ENCODE measurements at regions not wholly inside any gene's neighbourhood (a gene's known extent, or its start where the extent isn't known, plus 50 kb on each side); places are given as distances from the start of the nearest gene placed in this dataset.
"Not testable (repeated sequence)": the region's sequence is repeated elsewhere in the genome, so short reads cannot be mapped to it uniquely, and the experiment has no call there.

DNA sequence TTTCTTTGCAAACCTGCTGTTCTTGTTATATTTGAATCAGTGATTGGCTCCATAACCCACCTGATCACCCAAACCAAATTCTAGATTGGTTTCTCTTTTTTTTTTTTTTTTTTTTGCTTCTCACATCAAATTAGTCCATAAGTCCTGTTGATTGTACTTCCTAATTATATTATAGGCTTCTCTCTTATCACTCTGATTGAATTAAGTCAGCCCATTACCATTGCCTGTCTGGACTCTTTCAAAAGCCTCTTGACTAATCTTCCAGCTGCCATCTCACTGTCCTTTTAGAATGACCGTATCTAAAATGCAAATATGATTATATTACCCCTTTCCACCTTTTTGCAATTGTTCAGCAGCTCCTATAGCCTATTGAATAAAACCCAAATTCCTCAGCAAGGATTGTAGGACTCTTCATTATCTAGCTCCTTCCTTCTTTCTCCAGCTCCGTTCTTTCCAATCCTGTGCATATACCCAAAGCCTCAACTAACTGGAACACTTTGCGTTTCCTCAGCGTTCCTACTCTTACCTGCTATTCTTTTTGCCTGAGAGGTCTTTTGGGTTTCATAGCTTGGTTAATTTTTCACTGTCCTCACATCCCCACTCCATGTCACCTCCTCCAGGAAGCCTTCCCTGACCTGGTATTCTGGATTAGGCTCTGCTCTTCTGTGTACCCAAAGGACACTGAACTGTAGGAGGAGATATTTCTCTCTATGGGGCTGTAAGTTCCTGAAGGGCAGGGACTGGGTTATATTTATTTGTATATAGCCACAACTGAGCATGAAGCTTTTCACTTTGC lies 423.3 kb downstream of the TMEM135 start:
- no peak for DNase-seq (ENCODE audit: low spot score)

DNA sequence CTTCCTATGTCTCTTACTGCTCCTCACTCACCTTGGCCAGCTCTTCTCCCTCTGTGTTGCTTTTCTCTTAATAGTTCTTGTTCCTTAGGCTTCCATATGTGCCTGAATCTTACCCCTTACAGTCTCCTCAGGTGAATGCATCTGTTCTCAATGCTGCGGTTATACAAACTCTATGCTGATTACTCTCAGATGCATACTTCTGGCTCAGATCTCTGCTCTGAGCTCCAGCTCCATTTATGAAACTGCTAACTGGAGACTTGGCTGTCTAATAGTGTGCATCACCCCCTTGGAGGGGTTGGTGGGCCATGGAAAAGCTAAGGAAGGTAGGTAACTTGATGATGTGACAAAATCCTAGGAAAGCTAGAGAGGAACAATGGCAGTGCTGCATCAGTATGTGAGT lies 422.5 kb downstream of the TMEM135 start:
- no peak for DNase-seq (ENCODE audit: low spot score)

DNA sequence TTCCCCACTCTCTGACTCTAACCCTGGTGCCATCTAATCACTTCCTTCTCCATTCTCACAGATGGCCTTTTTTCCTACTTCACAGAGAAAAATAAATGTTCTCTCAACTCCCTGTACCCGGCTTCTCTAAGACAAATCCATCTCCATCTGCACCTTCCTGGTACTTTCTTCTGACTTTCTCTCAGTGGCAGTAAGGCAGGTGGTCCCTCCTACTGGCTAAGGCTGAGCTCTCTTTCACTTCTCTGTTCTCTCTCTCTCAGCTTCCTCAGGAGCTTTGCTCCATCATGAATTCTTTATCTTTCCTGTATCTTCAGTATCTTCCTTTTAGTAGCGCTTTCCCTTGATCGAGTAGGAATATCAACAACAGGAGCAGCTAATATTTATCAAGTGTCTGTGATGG lies 421.6 kb downstream of the TMEM135 start:
- DNase-seq (ENCODE audit: low spot score): no peak

DNA sequence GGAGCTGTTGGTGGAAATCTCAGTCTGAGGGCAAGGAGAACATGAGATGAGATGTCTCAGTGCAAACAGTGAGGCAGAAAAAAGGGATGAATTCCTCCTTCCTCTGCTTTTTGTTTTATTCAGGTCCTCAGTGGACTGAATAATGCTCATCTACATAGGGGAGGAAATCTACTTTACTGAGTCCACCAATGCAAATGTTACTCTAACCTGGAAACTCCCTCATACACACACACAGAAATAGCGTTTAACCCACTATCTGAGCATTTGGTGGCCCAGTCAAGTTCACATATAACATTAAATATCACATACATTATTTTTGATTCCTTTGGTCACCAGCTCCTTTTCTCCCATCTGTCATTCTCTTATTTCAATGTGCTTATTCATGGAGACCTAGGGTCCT lies 418.8 kb downstream of the TMEM135 start:
- DNase-seq (ENCODE audit: low spot score): no peak

DNA sequence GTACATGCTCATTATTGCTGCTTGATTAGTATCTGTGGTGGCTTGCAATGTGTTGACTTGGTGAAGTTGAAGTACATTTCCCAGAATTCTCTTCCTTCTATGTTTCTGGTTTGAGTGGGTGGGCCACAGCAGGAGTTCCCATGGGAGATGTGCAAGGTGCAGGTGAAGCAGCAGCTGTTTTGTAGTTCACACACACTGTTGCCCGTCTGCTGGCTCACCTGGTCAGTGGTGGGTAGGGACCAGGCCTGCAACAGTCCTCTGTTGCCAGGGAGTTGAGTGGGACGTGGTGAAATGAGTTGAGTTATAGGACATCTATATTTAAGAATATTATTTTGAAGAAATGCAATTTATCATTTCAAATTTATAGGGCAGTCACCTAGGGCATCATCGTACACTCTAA lies 417.4 kb downstream of the TMEM135 start:
- no peak for DNase-seq (ENCODE audit: low spot score)

DNA sequence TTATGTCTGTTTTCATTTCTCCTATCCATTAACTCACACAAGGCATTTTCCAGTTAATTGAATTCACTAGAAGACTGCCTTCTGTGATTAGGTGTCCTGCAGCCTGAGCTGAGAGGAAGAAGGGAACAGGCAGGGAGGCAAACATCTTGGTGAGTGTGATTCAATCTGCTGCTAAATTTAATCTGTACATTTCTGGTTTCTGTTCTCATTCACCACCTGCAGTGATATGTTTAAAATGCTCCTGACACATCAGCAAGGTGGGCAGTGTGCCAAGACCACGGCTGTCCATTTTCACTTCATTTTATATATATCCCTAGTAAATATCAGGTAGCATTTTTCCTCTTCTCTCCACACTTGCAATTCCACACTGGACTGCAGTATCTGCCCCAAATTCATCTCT lies 416.5 kb downstream of the TMEM135 start:
- no peak for DNase-seq (ENCODE audit: low spot score)

DNA sequence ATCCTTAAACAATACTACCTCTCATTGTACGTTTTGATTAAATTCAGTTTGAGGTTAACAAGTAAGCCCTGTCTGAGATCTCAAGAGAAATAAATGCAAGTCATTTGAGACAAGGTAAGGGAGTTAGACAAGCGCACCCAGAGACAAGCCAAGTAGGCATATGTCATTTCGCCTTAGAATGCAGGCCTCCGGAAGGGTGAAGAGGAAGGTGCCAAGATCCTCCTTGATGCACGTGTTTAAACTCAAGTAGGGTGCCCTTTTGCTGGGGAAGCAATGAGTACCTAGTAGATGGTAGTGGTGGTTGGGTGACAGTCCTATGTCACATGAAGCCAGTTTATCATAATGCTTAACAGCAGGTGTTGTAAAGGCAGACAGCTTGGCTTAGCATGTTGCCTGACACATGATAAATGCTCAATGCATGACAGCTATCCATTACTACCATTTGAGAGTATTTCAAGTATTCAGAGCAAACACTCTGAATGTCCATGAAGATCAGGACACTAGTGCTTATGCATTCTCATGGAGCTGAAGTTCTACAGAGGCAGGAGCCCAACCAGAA lies 415.9 kb downstream of the TMEM135 start:
- DNase-seq (ENCODE audit: low spot score): no peak

DNA sequence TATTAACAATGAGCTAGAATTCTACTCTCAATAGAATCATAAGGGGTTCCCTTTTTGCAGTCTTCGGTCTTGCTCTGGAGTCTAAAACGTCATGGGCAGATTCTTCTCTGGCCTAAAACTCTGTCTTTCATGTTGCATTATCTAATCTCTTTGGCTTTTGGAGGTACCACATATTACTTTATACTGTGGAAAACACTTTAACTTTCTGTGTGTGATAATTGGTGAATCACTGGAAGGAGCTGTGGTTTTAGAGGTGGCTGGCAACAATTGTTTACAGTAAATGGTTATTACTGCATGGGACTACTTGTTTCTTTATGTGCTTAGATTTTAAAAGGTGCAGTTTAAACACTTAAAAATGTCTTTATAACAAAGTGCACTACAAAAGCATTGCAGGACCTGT lies 414.3 kb downstream of the TMEM135 start:
- DNase-seq (ENCODE audit: low spot score): not testable (repeated sequence)

DNA sequence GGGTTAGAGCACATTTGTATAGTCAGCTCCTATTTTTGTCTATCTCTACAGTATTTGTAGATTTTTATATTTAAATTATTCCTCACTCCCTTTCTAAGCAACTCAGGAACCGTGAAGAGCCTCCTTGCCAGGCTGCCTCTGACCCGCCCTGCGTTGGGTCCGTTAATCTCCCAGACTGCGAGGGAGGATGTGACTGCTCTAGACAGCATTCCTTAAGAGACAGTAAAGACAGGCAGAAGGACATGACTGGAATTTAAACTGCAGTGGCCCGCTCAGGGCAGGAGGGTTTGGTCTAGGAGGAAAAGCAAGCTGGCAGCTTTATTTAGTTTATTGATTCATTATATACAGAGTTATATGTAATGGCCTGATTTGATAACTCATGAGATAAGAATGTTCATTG lies 413.7 kb downstream of the TMEM135 start:
- no peak for DNase-seq (ENCODE audit: low spot score)

DNA sequence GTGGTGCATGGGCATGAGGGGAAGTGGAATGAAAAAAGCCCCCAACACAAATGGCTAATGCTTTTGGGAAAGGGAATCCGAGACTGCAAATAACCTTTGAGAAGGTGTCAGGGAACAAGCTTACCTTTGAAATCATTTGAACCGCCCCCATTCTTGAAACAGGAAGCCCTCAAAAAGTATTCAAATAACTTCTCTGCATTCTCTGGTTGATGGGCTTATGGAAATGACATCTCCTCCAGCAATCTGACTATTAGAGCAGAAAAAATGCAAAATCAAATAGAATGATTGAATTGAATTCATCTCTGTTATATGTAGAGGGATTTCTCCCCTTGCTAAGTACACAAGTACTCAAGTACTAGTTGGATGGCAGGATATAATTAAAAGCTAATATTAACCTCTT lies 409.9 kb downstream of the TMEM135 start:
- no peak for DNase-seq (ENCODE audit: low spot score)

DNA sequence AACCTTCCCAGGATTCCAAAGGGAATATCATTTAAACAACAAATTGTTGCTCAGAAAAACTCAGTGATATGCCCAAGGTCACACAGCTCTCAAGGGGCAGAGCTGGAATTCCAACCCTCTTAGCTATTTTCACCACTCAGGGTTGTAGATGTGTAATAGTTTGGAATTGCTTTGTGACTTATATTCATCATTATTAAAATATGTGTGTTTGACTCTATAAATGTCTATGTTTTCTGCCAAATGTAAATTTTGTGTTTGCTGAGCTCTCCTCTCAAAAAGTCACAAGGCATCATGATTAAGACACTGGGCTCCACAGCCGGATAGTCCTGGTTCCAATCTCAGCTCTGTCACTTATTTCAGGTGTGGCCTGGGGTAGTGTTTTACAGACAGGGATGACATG lies 407.3 kb downstream of the TMEM135 start:
- no peak for DNase-seq (ENCODE audit: low spot score)

DNA sequence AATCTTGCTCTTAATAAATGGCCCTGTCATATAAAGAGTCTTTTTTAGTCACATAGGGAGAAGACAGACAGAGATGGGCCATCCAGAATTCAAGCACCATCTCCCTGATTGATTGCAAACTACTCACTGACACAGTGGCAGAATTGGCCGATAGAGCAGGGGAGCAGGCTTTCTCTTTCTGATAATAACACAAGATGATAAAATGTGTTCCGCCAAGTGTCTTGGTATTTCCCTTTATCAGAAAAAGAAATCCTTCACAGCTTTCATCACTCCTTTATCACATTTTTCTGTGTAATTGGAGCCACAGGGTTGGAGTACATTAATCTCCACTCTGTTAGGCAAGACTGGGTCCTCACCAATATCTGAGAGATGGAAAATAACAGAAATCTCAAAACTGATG lies 406.0 kb downstream of the TMEM135 start:
- DNase-seq (ENCODE audit: low spot score): no peak

DNA sequence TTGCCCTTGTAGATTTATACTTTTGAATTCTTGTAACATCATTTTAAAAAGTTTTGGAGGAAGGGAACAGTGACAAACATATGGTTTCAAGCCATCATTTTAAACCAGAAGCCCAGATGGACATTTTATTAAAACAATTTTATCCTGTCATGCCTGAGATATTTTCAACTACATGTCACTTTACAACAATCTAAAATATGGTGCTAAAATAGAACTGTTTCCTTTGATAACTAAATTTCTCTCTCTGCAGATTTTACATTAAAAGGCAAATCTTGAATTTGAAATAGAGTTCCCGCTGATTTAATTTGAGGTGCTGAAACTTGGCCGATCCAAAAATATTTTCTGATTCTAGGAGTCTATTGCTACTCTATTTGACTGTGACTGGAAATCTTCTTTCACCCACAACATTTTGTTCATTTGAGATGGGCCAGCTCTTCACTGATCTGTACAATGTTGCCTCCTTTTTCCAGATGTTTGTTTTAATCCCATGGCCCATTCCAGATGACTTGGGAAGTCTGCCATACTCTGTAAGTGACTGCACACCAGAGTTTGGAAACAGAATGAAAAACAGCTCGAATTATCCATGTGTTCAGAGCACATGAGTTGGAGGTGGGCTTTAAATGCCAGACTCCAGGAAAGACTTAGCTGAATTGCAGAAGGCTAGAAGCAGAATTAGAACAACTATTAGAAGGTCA lies 402.5 kb downstream of the TMEM135 start:
- no peak for DNase-seq (ENCODE audit: low spot score)

DNA sequence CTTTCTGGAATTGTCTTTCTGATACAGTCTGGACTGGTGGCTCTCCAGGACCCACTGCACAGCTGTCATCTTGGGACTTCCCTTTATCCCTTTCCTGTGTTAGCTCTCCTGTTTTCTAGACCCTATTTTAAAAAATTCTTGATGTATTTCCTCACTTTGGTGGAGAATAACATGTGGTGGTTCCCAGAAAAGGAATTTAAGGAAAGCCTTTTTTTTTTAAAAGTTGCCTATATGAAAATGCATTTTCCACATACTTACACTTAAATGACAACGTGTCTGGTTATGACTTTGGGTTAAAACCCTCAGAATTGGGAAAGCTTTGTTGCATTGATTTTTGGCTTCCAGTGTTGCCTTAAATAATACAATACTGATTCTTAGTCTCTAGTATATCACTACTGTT lies 400.7 kb downstream of the TMEM135 start:
- DNase-seq (ENCODE audit: low spot score): no peak

DNA sequence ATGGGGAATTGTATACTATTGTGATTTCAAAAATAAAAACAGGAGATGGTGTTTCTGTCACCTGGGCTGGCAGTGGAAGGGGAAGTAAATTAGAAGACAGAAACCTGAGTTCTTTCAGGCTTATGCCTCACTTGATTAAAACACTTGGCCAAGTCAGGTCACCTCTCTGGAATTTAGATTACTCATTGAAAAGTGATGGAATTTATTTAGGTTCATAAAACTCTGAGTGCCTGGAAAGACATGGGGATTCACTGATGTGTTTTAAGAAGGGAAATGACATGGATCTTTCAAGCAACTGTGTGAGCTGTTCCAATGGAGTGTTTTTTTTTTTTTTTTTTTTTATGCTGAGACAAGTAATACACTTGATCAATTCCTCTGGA lies 400.1 kb downstream of the TMEM135 start:
- no peak for DNase-seq (ENCODE audit: low spot score)

DNA sequence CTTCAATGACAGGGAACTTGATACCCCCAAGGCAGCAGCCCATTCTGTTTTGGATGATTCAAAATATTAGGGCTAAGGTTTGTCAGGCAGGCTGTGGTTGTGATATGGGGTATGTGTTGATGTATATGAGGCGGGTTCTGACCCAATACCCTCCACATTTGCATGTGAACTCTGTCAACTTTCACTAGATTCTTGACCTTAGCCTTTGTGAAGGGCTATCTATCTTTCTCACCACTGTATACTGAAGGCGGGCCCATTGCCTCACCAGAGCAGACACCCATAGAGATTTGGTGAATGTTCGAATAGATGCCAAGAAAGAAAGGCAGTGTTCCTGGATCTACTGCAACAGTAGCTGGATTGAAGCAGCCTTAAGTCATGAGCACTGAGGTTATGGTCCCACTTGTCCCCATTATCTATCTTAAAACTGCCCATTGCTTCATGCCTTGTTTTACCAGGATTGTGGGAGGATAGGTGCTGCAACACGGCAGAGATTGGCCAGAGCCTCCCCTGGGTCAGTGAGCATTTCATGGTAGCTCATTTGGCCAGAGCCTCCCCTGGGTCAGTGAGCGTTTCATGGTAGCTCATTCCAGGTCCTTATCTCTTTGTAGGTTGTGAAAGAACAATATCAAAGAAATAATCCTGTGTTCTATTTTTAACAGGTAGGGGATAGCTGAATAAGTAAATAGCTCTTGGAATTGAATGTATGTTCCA lies 399.6 kb downstream of the TMEM135 start:
- no peak for DNase-seq (ENCODE audit: low spot score)

DNA sequence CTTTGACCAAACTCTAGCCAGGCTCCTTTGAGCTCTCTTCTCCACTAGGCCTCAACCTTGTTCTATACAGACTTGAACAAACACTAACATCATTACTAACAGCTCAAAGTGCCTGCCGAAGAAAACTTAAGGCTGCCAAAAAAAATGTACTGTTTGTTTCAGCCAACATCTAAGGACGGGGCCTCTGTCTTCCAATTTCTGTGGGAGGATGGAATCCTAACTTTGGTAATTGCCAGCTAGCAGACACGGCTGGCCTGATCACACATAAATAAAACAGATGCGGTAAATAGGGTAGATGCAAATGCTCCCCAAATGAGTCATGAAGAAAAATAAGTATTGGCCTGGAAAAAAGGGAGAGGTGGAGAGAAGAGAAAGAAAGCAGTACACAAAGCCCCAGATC lies 394.3 kb downstream of the TMEM135 start:
- no peak for DNase-seq (ENCODE audit: low spot score)

DNA sequence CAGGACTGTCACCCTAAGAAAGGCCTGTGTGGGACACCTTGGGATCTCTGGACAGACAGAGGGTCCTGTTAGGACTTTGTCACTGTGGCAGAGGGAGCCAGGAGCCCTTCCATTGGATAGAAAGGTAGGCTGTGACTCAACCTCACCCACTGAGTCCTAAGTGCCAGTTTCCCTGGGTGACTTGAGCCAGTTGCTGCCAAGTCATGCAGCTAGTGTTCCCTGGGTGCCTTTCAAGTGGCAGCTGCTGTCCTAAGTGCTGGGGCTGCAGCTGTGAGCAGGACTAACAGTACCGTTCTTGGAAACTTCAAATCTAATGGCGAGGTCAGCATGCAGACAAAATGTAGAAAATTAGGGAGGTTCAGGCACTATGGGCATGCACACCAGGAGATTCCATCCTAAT lies 393.7 kb downstream of the TMEM135 start:
- no peak for DNase-seq (ENCODE audit: low spot score)

DNA sequence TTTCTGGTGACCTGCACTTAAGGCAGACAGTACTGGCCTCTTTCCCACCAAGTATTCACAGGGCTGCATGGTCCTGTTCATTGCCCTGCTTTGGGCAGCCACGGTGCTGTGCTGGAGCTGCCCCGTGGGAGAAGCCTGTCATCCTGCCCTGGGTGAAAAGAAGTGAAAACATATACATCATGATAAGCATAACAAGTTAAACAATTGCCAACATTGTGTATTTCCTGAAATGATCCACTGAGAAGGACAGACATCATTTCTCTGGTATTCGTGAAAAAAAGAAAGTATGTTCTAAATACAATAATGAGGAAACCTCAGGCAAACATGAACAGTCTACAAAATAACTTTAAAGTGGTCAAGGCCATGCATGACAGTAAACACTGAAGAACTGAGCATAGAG lies 393.1 kb downstream of the TMEM135 start:
- DNase-seq (ENCODE audit: low spot score): no peak

DNA sequence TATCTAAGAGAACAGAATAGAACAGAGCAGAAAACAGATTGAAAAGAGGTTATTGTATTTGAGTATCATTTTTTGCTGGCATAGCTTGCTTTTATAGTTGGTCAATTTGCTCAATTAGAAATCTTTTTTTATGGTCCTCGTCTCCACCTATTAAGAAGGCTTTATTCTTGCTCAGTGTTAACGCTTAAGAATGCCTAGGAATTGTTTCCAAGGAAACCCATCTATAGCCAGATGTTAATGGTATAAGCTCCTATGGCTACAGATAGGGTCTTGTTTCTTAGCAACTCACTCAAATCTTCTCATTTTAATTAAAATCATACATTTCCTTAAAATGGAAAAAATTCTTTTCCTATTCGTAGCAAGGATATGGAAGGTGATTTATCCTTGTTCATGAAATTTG lies 392.3 kb downstream of the TMEM135 start:
- DNase-seq (ENCODE audit: low spot score): no peak

DNA sequence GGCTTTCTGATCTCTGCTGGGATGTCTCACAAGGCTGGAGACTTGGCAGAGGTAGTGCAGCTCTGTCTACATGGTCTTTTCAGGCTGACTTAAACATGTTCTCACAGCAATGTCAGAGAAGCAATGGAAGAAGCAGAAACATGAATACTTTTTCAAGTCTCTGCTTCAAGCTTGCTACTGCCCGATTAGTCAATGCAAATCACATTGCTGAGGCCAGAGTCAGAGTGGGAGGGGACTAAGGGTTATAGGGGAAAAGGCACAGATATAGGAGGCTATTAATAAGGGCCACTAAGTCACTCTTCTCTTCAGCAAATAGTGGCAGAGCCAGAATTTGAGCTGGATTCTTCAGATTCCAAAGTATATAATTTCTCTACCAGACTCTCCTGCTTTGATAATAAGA lies 390.5 kb downstream of the TMEM135 start:
- no peak for DNase-seq (ENCODE audit: low spot score)

DNA sequence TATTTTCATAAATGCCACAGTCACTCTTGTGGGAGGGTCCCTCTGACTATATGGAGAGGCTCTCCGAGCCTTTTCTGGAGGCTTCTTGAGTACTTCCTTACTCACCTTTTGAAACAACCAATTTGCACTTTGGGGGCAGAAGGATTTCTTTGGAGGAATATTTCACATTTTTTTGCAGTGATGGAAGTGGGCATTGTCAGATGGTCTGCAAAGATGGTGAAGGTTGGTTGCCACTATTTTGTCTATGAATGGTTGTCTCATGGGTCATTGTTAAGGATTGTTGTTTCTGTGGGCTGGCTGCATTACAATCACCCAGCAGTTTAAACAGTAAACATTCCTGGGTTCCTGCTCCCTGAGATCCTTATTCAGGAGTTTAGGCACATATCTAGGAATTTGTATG lies 388.2 kb downstream of the TMEM135 start:
- DNase-seq (ENCODE audit: low spot score): no peak

DNA sequence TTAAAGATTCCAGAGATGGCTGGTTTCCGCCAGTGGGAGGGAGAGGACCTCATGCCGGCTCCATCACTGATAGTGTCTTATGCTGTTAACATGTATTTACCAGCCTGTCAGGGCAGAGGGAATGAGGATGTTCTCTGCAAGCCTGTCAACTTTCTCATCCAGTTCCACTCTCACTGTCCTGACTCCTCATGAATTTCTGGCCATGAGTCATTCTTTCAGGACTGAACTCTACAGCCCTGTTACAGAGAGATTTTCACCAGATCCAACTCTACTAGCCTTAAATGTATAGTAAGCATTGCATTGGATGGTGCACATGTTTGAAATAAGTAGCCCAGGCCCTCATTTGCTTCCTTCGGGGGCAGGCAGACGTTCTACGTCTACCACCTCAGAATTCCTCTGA lies 387.7 kb downstream of the TMEM135 start:
- DNase-seq (ENCODE audit: low spot score): no peak
